HPDE6-E6E7 (cell line): ENCODE measurements at regions not wholly inside any gene's neighbourhood (a gene's known extent, or its start where the extent isn't known, plus 50 kb on each side); places are given as distances from the start of the nearest gene placed in this dataset.

Experiments
- DNase-seq: peaks from one replicate; pipeline ENCODE4 v3.0.0; 2011; ENCODE audit warnings: missing footprints; ENCODE audit errors: extremely low spot score

DNA sequence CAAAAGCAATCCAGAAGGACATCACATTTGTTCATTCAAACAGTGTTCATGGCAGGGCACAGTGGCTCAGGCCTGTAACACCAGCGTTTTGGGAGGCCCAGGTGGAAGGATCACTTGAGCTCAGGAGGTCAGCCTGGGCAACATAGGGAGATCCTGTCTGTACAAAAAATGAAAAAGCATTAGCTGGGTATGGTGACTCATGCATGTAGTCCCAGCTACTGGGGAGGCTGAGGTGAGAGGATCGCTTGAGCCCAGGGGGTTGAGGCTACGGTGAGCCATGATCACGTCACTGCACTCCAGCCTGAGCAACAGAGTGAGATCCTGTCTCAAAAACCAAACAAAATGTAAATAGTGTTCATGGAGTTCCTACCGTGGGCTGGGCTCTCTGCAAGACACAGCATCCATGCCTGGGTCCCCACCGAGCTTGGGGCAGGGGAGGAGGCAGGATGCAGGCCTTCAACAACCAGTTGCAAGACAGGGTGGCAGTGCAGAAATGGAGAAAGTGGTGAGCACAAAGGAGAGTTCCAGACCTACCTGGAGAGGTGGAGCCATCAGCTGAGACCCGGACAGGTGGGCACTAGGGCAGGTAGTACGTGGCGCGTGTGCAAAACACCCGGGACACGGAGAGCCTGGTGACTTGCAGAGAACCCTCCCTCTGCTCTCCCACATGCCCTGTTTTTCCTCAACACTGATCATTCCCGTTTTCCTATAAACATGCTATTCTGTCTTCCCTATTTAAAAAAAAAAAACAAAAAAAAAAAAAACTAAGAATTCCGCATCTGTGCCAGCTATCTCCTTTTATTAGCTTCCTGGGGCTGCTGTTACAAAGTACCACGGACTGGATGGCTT lies 138.9 kb downstream of the TOMM20 start:
- DNase-seq: no peak

DNA sequence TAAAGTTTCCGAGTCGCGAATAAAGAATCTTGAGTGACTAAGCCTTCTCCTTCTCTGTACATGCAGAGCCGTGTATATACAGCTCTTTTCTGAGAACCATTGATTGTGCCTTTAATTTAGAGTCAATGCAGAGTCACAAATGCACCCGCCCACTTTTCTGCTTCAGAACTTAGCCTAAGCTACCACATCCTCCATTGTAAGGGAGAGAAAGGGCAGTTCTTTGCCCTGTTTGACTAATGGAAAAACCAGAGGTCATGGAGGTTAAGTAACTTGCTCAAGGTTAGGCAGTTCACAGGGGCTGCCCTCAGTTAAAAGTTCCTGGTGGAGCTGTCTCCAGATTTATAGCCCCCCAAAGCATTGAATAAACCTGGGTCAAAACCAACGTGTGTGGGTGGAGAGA lies 139.6 kb downstream of the TOMM20 start:
- no peak for DNase-seq

GRCh38 chr1:234988536-234988935 lies 140.1 kb downstream of the TOMM20 start:
- DNase-seq: no peak

- DNase-seq: no peak
Observed at GRCh38 chr1:234988155-234988517, 140.5 kb downstream of the TOMM20 start.

DNA sequence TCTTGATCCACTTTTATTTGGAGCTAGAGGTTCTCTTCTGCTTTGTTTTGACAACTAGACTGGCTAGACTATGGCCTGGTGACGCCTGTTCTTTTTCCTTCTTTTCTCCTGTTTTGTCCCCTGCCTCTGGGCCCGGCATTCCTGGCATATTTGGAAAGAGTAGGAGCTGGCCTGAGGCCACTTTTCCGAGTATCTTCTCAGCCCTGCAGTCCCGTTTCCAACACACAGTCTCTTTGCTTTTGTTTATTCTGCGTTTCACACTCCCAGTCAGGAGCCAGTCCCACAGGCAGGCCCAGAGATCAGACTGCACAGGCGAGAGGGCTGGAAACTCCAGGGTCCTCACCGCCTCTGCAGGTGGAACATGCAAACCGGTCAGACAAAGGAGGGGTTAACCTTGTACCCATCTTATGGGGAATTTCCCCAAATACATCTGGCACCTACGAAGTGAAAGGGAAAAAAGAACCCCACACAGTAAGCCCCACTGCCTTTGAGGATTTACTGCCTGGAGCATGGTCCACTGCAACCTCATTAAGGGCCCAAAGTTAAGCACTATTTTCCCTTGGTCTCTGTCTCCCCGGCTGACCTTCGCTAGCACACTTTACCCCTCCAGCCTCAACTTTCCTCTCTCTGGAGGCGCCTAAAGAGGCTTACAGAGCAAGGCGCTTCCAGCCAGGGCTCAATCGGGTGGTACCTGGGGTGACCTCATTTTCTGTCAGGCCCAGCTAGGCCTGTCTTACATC lies 141.1 kb downstream of the TOMM20 start:
- no peak for DNase-seq

DNA sequence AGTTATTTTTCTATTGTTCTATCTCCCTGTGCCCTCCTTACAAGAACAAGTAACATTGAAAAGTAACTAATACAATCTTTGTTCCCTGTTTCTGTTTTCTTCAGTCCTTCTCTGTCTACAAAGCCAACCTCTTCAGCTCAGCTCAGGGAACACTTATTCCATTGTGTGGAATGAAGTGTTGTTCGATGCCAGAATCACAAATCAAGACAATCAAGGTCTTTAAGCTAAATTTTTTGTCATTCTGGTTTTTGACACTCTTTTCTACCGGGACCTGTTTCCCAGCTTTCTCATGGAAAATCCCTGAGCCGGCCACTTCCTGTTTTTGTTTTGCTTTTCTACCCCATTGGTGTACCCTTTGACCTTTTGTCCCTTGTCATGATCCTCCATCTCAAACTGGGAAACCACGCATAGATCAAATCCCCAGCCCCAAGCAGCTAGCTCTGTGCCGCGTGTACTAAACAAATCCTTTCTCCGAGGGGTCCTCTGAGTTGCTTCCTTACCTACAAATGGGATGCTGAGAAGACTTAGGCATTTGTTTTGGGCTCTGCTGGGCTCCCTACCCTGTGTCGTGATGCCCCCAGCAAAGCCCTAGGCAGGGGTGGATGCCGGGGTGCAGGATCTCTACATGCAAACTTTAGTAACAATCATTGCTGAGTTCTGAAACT lies 141.8 kb downstream of the TOMM20 start:
- DNase-seq: no peak

DNA sequence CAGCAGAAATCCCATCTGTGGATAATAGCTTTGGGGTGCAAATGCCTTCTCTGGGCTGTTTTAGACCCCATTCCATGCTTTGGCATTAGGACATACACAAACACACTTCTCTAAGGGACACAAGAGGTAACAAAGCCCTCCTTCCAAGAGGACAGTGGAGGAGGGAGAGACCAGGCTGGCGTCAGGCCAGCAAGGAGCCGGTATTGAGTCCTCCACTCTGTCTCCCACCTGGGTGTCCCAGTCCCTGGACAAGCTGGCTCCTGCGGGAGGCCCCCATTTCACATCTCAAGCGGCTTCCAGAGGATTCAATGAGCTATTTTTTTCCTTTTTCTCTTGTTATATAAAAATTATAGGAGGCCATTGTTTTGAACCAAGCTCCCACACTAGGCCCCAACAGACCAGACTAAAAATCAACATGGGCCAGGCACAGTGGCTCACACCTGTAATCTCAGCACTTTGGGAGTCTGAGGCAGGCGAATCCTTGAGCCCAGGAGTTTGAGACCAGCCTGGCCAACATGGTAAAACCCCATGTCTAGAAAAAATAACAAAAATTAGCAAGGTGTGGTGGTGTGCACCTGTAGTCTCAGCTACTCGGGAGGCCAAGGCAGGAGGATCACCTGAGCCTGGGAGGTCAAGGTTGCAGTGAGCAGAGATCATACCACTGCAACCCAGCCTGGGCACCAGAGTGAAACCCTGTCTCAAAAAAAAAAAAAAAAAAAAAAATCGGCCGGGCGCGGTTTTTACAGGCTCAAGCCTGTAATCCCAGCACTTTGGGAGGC lies 142.9 kb downstream of the TOMM20 start:
- no peak for DNase-seq

GRCh38 chr1:234985007-234985370 lies 143.6 kb downstream of the TOMM20 start:
- DNase-seq: no peak

DNA sequence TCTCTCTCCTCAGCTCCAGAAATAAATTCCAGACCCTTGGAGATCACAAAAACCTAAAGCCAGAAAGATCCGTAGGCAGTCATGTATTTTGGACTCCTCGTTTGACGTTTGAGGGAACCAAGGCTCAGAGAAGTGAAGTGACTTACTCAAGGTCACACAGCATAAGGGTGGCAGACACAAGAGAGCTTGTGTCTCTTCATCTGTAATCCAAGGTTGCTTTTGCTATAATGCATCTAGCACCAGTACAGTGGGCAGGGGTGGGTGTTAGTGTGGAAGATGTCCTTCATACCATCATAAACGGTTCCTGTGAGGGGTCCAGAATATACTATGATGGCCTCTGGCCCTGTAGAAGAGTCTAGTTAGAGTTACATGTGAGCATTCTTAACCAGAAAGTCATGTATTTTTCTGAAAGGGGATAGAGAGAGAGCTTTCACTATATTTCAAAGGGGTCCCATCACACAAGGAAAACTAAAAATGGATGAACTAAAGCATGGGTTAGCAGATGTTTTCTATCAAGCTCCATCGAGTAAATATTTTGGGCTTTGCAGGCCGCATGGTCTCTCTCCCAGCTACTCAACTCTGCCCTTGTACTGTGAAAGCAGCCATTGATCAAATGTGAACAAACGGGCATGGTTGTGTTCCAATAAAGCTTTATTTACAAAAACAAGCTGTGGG lies 144.9 kb downstream of the TOMM20 start:
- DNase-seq: no peak

GRCh38 chr1:234981758-234982157 lies 146.9 kb downstream of the TOMM20 start:
- no peak for DNase-seq

- peak; percentile 93 for DNase-seq
Observed at GRCh38 chr1:234980645-234981396, 147.8 kb downstream of the TOMM20 start.

DNA sequence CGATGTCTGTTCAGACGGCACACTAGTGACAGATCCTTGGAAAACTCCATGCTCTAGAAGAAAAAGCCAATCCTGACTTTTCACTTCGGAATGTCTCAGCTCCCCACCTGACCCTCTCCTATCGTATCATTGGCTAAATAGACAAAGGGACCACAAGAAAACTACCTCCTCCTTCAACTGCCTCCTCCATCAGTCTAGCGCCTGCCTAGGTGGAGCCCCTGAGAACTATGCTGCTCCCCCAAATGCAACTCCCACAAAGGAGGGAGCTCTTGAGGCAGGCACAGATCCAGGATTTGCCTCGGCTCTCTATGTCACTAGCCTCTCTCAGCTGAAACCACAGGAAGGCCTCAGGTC lies 148.4 kb downstream of the TOMM20 start:
- no peak for DNase-seq

DNA sequence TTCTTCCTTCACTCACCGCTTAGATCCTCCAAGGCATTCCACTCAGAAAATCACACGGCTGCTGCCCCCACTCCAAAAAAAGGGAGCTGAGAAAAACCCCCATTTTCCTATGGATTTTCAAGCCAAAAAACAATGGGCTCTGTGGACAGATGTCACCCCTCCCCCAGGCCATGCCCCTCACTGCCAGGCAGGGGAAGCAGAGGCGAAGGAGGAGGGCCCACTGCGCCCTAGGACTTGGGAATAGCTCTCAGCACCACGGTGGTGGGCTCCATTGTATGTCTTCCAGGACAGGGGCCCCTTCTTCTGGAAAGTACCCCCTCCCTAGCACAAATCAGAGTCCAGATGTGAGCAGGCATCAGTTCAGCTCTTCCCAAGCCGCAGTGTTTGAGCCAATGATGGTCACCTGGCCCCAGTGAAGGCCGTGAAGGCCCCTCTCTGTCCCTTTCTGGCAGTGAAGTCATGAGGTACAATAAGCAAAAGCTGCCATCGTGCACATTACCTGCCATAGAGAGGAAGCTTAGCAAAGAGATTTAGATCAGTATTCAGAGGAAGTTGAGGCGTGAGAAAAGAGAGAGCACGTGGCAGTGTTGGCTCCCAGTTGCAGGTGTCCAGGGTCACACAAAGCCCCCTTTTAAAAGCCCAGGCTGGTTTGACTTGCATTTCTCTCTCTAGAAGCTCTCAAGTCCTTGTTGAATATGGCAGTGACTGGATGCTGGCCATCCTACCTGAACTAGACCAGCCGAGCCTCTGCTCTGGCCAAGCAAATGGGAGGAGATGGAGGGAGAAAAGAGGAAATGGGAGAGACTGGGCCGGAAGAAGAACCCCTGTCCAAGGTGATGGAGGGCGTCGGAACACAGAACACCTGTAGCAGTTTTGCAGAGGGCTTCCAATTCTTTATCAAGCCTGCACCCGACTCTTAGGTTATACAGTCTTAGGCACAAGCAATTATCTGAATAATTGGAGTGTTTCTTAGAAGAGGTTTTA lies 149.0 kb downstream of the TOMM20 start:
- no peak for DNase-seq

GRCh38 chr1:234978397-234979295 lies 150.0 kb downstream of the TOMM20 start:
- DNase-seq: no peak

- DNase-seq: no peak
Observed at GRCh38 chr1:234977875-234978396, 150.7 kb downstream of the TOMM20 start.

- no peak for DNase-seq
Observed at GRCh38 chr1:234976861-234977680, 151.6 kb downstream of the TOMM20 start.
